Body of pancreas (tissue), 4 donors: ENCODE measurements at regions not wholly inside any gene's neighbourhood (a gene's known extent, or its start where the extent isn't known, plus 50 kb on each side); places are given as distances from the start of the nearest gene placed in this dataset.
"Not testable (repeated sequence)": the region's sequence is repeated elsewhere in the genome, so short reads cannot be mapped to it uniquely, and the experiment has no call there.

Source experiments
- CTCF ChIP-seq, 7 experiments: fragments of 450-650 bp in 4 of 7; fragments of 200-600 bp in 3 of 7; sonication (generic) in 3 of 7; IDR thresholded peaks; one replicate each; pipeline ENCODE4 v1.5.1; 2016 to 2019; ENCODE audit warnings: antibody characterized with exemption in 7 of 7
- POLR2A ChIP-seq, 3 donors: fragments of 450-650 bp; IDR thresholded peaks; one replicate each; pipeline ENCODE4 v1.6.1; 2016; ENCODE audit warnings: antibody characterized with exemption in 3 of 3, mild to moderate bottlenecking in 2 of 3

DNA sequence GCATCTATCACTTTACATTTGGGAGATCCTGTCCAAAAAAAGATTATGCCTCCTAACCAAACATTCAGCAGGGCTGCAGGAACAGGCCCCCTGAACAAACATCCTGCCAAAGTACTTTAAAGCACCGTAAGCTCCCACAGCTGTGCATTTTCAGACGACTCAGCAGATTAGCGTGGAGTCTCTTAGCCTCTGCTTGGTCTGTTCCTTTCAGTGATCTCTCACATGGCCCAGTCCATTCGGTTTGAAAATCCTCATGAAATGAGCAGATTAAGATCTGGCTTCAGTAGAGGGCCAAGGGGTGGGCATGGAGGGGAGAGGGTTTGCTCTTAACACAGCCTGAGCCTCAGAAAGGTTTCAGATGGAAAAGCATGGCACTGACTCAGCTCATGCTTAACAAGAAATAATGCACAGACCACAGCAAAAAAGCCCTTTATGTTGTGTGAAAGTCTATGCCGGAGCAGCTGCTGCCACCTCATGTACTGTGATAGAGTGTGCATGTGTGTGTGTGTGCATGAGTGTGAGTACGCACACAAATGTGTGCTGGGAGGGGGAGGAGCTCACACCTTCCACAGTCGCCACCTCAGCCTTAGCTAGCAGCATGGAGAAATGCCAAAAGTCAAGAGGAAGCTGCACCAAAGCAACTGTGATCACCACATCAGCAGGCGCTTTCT, 64.2 kb downstream of the FOXD4L6 start:
- not testable (repeated sequence) for TF ChIP-seq POLR2A, CTCF (IDR thresholded peaks at IDR 0.05)
